Adrenal gland (tissue), 5 donors: ENCODE measurements at regions not wholly inside any gene's neighbourhood (a gene's known extent, or its start where the extent isn't known, plus 50 kb on each side); places are given as distances from the start of the nearest gene placed in this dataset.

ENCODE experiments used
- CTCF ChIP-seq, 6 experiments: fragments of 450-650 bp in 4 of 6; fragments of 200-600 bp in 2 of 6; sonication (generic) in 1 of 6; IDR thresholded peaks; 1 replicate in 5 of 6; 2 replicates in 1 of 6; pipeline versions ENCODE4 v1.5.1 to v1.8.0; 2016 to 2021; ENCODE audit warnings: antibody characterized with exemption in 6 of 6, mild to moderate bottlenecking in 2 of 6, moderate library complexity in 1 of 6
- POLR2A ChIP-seq, 2 donors: fragments of 450-650 bp; IDR thresholded peaks; one replicate each; pipeline ENCODE4 v1.6.1; 2017; ENCODE audit warnings: antibody characterized with exemption in 2 of 2, mild to moderate bottlenecking in 2 of 2, moderate library complexity in 1 of 2
- donor health status: DM: no; HTN: no; CAD: no.

- no peak for TF ChIP-seq POLR2A (IDR thresholded peaks at IDR 0.05)
- no peak for TF ChIP-seq CTCF (IDR thresholded peaks at IDR 0.05)
These were observed 163.3 kb upstream of the IL15 start for GRCh38 chr4:141473026-141473540.
